NCI-H146 treated with DMSO at 0.1 percent for 48 hours (cell line): ENCODE measurements at regions not wholly inside any gene's neighbourhood (a gene's known extent, or its start where the extent isn't known, plus 50 kb on each side); places are given as distances from the start of the nearest gene placed in this dataset.

Source experiments
- DNase-seq: peaks from one replicate; lab custom pipeline; 2025; ENCODE audit not compliant: unreplicated experiment; lab: John Stamatoyannopoulos, UW

GRCh38 chr16:49128740-49129139, 152.9 kb downstream of the CBLN1 start:
- no peak for DNase-seq

DNA sequence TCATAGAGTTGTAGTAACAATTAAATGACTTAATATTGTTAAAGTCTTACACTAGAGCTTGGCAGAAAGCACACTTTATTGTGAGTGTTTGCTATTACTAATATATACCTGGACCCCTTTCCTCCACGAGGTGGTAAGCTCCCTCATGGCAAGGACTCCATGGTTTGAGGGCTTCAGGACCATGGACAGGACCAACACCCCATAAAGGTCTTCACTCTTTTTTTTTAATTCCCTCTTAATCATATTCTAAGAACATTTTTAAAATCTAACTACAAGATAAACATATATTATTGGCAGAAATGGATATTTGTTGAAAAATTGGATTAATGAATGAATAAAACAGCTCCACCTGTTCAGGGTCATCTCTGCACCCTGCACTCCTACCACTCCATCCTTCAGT, 154.5 kb downstream of the CBLN1 start:
- no peak for DNase-seq

DNA sequence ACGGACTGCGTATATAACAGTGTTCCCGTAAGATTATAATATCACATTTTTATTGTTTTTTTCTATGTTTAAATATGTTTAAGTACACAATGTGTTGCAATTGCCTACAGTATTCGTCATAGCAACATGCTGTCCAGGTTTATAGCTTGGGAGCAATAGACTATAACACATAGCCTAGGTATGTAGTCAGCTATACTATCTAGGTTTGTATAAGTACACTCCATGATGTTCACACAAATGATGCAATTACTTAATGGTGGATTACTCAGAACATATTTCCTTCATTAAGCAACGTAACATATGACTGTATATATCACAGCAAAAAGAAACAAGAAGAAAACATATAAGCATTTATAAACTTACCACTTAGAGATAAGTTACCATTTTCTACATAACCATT, 160.0 kb downstream of the CBLN1 start:
- no peak for DNase-seq

DNA sequence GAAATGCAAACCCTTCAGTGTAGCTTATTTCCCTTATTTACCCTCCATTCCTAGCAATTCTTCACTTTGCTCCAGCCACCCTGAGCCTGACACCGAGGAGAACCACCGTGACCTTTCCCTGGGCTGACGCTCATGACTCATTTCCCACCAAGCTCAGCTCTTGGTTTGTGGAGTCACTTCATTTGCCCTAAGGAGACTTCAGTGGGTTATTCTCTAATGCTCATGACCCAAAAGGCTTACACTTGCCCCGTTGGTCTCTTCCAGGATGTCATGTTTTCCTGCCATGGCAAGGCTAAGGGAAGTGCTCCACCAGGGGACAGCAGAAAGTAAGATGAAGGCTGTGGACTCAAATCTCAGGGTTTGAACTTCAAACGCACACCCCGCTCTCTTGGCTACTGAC, 161.0 kb downstream of the CBLN1 start:
- no peak for DNase-seq

GRCh38 chr16:49116873-49117272, 164.8 kb downstream of the CBLN1 start:
- no peak for DNase-seq

DNA sequence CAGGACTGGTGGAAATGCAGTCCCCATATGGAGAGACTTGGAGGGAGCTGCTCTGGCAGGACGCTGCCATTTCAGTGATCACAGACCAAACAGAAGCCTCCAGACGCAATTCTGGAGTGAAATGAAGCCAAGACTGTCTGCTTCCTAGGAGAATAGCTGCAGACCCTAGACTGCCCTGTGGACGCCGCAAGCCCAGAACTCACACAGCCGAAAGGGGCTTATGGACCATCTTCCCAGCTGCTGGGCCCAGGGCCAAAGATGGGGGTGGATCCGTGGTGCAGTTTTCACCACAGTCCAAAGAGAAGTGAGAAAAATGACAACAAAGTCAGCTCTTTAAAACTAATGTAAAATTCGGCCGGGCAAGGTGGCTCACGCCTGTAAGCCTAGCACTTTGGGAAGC, 165.7 kb downstream of the CBLN1 start:
- no peak for DNase-seq

- DNase-seq = no peak
Observed at GRCh38 chr16:49112754-49113153, 168.9 kb downstream of the CBLN1 start.

DNA sequence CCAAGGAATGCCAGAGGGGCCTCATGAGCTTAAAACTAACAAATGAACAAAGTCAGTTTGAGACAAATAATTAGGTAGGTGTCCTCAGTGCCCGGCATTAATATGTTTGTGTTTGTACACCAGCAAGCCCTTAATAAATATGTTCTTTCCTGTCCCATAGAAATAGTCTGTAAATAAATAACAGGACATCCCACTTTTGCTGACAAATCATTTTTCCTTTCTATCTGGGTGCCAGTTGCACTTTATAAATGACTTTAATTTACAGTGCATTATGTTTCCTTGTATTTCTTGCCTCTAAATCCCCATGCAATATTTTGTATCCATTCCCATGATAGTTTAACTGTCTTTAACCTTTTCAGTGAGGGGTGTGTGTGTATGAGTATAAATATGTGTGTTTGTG, 170.3 kb downstream of the CBLN1 start:
- no peak for DNase-seq

- DNase-seq = no peak
Observed at GRCh38 chr16:49108611-49109010, 173.0 kb downstream of the CBLN1 start.

- DNase-seq = no peak
Observed at GRCh38 chr16:49103298-49103697, 178.3 kb downstream of the CBLN1 start.

DNA sequence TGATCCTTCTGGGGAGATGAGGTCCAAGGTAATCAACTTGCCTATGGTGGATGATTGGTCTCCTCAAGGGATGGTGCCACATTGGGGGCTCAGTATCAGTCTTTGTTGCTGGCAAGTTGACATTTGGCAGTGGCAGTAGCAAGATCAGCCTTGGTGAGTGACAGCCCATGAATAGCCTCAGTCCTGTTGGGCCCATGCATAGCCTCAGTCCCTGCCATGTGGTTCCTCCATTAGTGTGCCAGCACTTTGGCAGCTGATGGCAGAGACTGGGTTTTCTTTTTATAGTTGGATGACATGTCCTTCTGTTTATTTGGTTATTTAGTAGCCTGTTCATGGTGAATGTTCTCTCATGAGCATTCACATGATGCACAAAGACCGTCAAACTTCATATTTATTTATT, 179.6 kb downstream of the CBLN1 start:
- DNase-seq = no peak

GRCh38 chr16:49100366-49100765, 181.3 kb downstream of the CBLN1 start:
- no peak for DNase-seq

- no peak for DNase-seq
Observed at GRCh38 chr16:49097964-49098363, 183.7 kb downstream of the CBLN1 start.

DNA sequence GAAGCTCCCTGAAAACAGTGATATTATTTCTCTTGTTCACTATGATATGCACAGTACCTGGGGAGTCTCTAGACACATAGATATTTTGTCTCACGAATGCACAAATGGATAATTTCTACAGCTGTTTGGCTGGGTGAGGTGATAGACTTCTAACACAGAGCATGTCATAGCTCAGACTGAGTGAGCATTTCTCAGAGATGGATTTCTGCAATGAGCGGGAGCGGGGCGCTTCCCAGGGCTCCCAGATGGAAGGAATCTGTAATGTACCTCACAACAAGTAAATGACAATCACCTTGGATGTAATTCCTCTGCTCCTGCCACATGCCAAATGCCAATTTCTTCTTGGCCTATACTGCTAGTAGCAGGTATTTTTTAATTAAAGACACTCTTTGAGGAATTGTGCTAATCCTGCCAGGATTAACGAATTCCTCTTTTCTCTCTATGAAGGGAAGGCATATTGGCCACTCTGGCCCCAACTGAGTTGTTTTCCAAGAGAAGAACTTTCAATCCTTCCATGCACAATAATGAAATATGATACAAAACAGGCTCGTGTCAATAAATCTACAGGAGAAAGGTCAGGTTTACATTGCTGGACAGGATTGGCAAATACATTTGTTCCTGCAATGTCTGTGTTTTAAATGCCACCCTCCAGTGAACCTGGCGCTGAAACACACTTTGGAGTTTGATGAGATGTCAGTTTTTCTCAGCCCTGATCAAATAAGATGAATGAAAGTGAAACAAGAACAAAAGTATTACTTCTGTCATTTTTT, 185.3 kb downstream of the CBLN1 start:
- DNase-seq = no peak

- no peak for DNase-seq
Observed at GRCh38 chr16:49095539-49095938, 186.1 kb downstream of the CBLN1 start.

DNA sequence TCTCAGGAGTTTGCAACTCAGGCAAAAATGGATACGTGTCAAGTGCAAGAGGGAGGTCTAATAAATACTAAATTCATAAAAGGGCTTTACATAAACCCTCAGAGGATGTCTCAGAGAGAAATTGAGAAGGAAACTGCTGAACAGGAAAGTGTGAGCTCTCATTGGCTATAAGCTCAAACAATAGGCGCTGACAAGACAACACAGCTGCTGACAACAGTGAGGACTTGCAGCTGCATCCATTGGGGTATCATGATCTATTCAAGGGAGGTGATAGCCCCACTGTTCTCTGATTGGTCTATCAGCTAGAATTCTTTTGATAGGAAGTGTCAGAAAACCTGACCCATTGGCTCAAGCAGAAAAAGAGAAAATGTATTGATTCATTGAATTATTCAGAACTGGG, 187.2 kb downstream of the CBLN1 start:
- DNase-seq = no peak

DNA sequence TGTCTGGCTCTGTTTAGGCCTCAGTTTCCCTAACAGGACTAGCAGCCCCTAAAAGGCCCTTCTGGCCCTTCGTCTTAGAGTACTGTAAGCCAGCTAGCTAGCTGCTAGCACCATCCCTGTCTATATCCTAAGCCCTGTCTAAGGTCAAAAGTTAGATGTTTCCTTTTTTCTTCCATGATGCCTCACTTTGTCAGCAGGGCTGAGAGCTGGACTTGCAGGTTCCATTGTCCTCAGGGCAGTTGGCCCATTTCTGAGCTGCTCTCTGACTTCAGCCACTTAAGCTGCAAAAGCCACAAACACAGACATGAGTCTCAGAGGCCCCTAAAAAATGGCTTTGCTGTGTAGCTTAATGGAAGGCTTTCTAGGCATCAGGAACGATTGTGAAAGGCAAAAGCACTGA, 187.7 kb downstream of the CBLN1 start:
- DNase-seq = no peak

GRCh38 chr16:49092704-49093103, 188.9 kb downstream of the CBLN1 start:
- DNase-seq = no peak

GRCh38 chr16:49089533-49089932, 192.1 kb downstream of the CBLN1 start:
- DNase-seq = no peak

DNA sequence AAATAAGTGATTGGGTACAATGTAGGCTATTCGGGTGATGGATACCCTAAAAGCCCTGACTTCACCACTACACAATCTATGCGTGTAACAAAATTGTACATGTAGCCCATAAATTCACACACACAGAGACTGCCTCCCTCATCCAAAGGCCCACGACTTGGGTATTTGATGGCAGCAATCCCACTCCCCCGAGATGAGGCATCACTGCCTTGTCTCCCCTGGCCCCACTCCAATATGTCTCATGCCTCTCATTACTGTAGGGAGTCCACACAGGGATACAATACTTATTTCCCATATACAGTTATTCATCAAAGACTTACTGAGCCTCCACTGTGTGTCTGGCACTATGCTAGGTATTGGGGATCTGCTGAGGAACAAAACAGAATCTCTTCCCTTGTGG, 192.6 kb downstream of the CBLN1 start:
- DNase-seq = no peak

- no peak for DNase-seq
Observed at GRCh38 chr16:49085686-49086085, 196.0 kb downstream of the CBLN1 start.

DNA sequence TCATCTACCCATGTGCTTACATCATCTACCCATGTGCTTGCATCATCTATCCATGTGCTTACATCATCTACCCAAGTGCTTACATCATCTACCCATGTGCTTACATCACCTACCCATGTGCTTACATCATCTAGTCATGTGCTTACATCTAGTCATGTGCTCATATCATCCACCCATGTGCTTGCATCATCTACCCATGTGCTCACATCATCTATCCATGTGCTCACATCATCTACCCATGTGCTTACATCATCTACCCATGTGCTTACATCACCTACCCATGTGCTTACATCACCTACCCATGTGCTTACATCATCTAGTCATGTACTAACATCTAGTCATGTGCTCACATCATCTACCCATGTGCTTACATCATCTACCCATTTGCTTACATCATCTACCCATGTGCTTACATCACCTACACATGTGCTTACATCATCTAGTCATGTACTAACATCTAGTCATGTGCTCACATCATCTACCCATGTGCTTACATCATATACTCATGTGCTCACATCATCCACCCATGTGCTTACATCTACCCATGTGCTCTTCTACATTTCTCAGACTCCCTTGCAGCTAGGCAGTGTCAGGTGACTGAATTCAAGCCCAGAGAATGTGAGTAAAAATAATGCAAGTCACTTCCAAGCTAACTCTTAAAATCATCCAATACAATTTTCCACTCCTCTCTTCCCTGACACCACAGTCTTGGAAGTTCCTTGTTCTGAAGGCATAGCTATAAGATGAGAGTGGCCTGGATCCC, 196.8 kb downstream of the CBLN1 start:
- no peak for DNase-seq

DNA sequence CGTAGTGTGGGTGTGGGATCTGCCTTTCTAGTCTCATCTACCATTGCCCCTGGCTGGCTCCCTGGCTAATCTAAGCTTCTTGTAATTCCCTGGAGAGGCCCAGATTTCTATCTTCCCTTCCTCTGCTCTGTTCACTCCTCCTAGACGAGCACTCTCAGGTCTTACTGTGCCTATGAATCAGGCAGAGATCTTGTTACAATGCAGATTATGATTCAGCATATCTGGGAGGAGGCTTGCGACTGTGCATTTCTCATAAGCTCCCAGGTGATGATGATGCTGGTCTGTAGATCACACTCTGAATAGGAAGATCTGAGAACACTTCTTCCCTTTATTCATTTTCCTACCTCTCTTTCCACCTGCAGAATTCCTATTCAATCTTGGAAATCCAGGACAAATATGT, 200.1 kb downstream of the CBLN1 start:
- DNase-seq = no peak
